Mesenchymal stem cell (in vitro differentiated cells and primary cell): ENCODE measurements at regions not wholly inside any gene's neighbourhood (a gene's known extent, or its start where the extent isn't known, plus 50 kb on each side); places are given as distances from the start of the nearest gene placed in this dataset.

Experiments used
- DNase-seq: peaks from one replicate; pipeline ENCODE4 v3.0.0-alpha.2; 2013
- H2AFZ ChIP-seq: one replicate; pipeline ENCODE4 v1.6.1; 2013; ENCODE audit warnings: low read depth, mild to moderate bottlenecking, control low read depth, inconsistent platforms, low read length, moderate library complexity
- H2AK5ac ChIP-seq: 2 replicates; pipeline ENCODE4 v1.6.1; 2013; ENCODE audit warnings: low read length, moderate library complexity, mild to moderate bottlenecking, inconsistent platforms; ENCODE audit not compliant: severe bottlenecking
- H2BK120ac ChIP-seq: one replicate; pipeline ENCODE4 v1.6.1; 2013; ENCODE audit warnings: low read depth, mild to moderate bottlenecking, inconsistent platforms, low read length, moderate library complexity
- H2BK12ac ChIP-seq, 2 experiments: one replicate each; pipeline ENCODE4 v1.6.1; 2013; ENCODE audit warnings: inconsistent platforms in 2 of 2, low read length in 2 of 2, mild to moderate bottlenecking in 2 of 2, moderate library complexity in 2 of 2, control low read depth in 1 of 2
- H2BK15ac ChIP-seq: one replicate; pipeline ENCODE4 v1.6.1; 2013; ENCODE audit warnings: mild to moderate bottlenecking, low read depth, inconsistent platforms; ENCODE audit not compliant: poor library complexity, severe bottlenecking
- H2BK5ac ChIP-seq: 2 replicates; pipeline ENCODE4 v1.6.1; 2013; ENCODE audit warnings: low read depth, mild to moderate bottlenecking, low read length, control low read depth, inconsistent platforms; ENCODE audit not compliant: poor library complexity, severe bottlenecking
- H3K14ac ChIP-seq, 2 experiments: one replicate each; pipeline ENCODE4 v1.6.1; 2013; ENCODE audit warnings: inconsistent platforms in 2 of 2, low read length in 2 of 2, control low read depth in 1 of 2, mild to moderate bottlenecking in 1 of 2, moderate library complexity in 1 of 2
- H3K18ac ChIP-seq, 2 experiments: one replicate each; pipeline ENCODE4 v1.6.1; 2013; ENCODE audit warnings: inconsistent platforms in 2 of 2, low read length in 2 of 2, control low read depth in 1 of 2, low read depth in 1 of 2, mild to moderate bottlenecking in 1 of 2
- H3K23ac ChIP-seq, 2 experiments: one replicate each; pipeline ENCODE4 v1.6.1; 2013; ENCODE audit warnings: inconsistent platforms in 2 of 2, low read length in 2 of 2, mild to moderate bottlenecking in 2 of 2, moderate library complexity in 2 of 2, control low read depth in 1 of 2
- H3K27ac ChIP-seq: 2 replicates; pipeline ENCODE4 v1.5.1; 2013; ENCODE audit warnings: mild to moderate bottlenecking, moderate library complexity, low read length, control low read depth, inconsistent platforms; ENCODE audit not compliant: poor library complexity, severe bottlenecking
- H3K27me3 ChIP-seq, 2 experiments: 2 replicates each; pipeline versions ENCODE4 v1.6.1 to v1.7.0; 2013; ENCODE audit warnings: low read length in 2 of 2, mild to moderate bottlenecking in 2 of 2, moderate library complexity in 2 of 2, control low read depth in 1 of 2, inconsistent platforms in 1 of 2; ENCODE audit not compliant: control insufficient read depth in 1 of 2, insufficient read depth in 1 of 2
- H3K36me3 ChIP-seq, 2 experiments: 2 replicates each; pipeline versions ENCODE4 v1.6.1 to v1.7.0; 2013; ENCODE audit warnings: low read length in 2 of 2, control low read depth in 1 of 2, inconsistent platforms in 1 of 2, low read depth in 1 of 2, mild to moderate bottlenecking in 1 of 2; ENCODE audit not compliant: insufficient read depth in 2 of 2, control insufficient read depth in 1 of 2
- H3K4ac ChIP-seq, 2 experiments: one replicate each; pipeline ENCODE4 v1.6.1; 2013; ENCODE audit warnings: inconsistent platforms in 2 of 2, low read length in 2 of 2, mild to moderate bottlenecking in 2 of 2, moderate library complexity in 2 of 2, control low read depth in 1 of 2, low read depth in 1 of 2
- H3K4me1 ChIP-seq: 2 replicates; pipeline ENCODE4 v1.6.1; 2013; ENCODE audit warnings: low read depth, low read length, control low read depth; ENCODE audit not compliant: control insufficient read depth, insufficient read depth
- H3K4me2 ChIP-seq: 2 replicates; pipeline ENCODE4 v1.6.1; 2013; ENCODE audit warnings: low read length, mild to moderate bottlenecking, inconsistent platforms; ENCODE audit not compliant: poor library complexity, severe bottlenecking
- H3K4me3 ChIP-seq, 2 experiments: 2 replicates each; pipeline versions ENCODE4 v1.5.1 to v1.7.0; 2013; ENCODE audit warnings: low read length in 2 of 2, mild to moderate bottlenecking in 2 of 2, control low read depth in 1 of 2, low read depth in 1 of 2; ENCODE audit not compliant: insufficient read depth in 1 of 2
- H3K79me1 ChIP-seq: replicated peaks from 2 replicates; pipeline ENCODE4 v1.6.1; 2013; ENCODE audit warnings: mild to moderate bottlenecking, control low read depth, low read length, inconsistent platforms; ENCODE audit not compliant: poor library complexity, severe bottlenecking
- H3K9ac ChIP-seq: 2 replicates; pipeline ENCODE4 v1.7.0; 2013; ENCODE audit warnings: mild to moderate bottlenecking, low read length, moderate library complexity
- H3K9me3 ChIP-seq: 2 replicates; pipeline ENCODE4 v1.7.0; 2013; ENCODE audit warnings: mild to moderate bottlenecking, low read length; ENCODE audit not compliant: control insufficient read depth
- H4K8ac ChIP-seq: one replicate; pipeline ENCODE4 v1.6.1; 2013; ENCODE audit warnings: inconsistent platforms, mild to moderate bottlenecking, low read length, moderate library complexity
- H4K91ac ChIP-seq: one replicate; pipeline ENCODE4 v1.6.1; 2013; ENCODE audit warnings: mild to moderate bottlenecking, low read length, inconsistent platforms
- WGBS: methylation state at CpG from one replicate; pipeline ENCODE4 v1.1.7; 2013; ENCODE audit warnings: mixed read lengths; 5-methylcytosine and 5-hydroxymethylcytosine counted together

- Histone ChIP-seq H2BK5ac (no peak overlapping the region), H4K91ac (no peak overlapping the region), H3K27ac (no peak overlapping the region), H2AK5ac (no peak overlapping the region), H2BK15ac (no peak overlapping the region), H3K18ac (no peak overlapping the region), H3K4me3 (no peak overlapping the region), H3K36me3 (no peaks in the 10 kb centered on the region), H3K23ac (no peak overlapping the region), H3K4me1 (no peaks in the 10 kb centered on the region), H3K4ac (no peak overlapping the region), H2BK12ac (no peak overlapping the region), H2BK120ac (no peak overlapping the region), H3K9me3 (no peaks in the 10 kb centered on the region), H3K9ac (peak overlapping the region; percentile 23), H2AFZ (no peak overlapping the region), H3K14ac (no peak overlapping the region), H3K4me2 (no peak overlapping the region), H3K79me1 (no peaks in the 10 kb centered on the region), H3K27me3 (no peaks in the 10 kb centered on the region), H4K8ac (no peak overlapping the region)
- DNase-seq: no peak
- WGBS: 72% methylated on average over 9 of the region's 11 CpGs
Observed at GRCh38 chr14:97688631-97689336, 891.6 kb downstream of the VRK1 start.

DNA sequence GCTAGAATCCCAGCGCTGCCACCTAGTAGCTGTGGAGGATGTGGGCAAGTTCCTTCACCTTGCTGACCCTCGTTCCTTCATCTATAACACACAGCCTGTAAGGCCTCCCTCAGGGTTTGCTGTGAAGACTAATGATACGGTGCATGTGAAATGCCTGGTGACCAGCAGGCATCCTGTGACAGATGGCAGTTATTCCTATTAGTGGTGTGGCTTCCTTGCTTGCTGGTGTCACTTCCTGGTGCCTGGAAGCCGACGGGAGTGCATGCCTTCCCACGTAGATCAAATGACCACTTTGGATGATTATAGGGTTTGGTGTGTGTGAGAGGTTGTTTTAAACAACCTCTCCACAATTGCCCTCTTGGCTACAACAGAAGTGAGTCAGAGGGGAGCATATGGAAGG is 894.9 kb downstream of the VRK1 start:
- no peak overlapping the region for H4K8ac ChIP-seq
- DNase-seq: no peak
- no peaks in the 10 kb centered on the region for H3K36me3 ChIP-seq
- no peak overlapping the region for H3K4me2 ChIP-seq
- no peak overlapping the region for H2AFZ ChIP-seq
- H3K27me3 ChIP-seq: no peaks in the 10 kb centered on the region
- no peak overlapping the region for H2AK5ac ChIP-seq
- H2BK5ac ChIP-seq: no peak overlapping the region
- no peak overlapping the region for H3K18ac ChIP-seq
- H3K14ac ChIP-seq: no peak overlapping the region
- H3K23ac ChIP-seq: no peak overlapping the region
- H3K4me1 ChIP-seq: no peaks in the 10 kb centered on the region
- no peak overlapping the region for H3K4ac ChIP-seq
- H2BK120ac ChIP-seq: no peak overlapping the region
- no peak overlapping the region for H2BK12ac ChIP-seq
- H3K4me3 ChIP-seq: no peak overlapping the region
- no peak overlapping the region for H4K91ac ChIP-seq
- peaks cover 3% of the 10 kb centered on the region for H3K9me3 ChIP-seq
- H3K9ac ChIP-seq: no peak overlapping the region
- WGBS: 40% methylated on average over 6 of the region's 6 CpGs
- no peak overlapping the region for H2BK15ac ChIP-seq
- no peaks in the 10 kb centered on the region for H3K79me1 ChIP-seq
- no peak overlapping the region for H3K27ac ChIP-seq

DNA sequence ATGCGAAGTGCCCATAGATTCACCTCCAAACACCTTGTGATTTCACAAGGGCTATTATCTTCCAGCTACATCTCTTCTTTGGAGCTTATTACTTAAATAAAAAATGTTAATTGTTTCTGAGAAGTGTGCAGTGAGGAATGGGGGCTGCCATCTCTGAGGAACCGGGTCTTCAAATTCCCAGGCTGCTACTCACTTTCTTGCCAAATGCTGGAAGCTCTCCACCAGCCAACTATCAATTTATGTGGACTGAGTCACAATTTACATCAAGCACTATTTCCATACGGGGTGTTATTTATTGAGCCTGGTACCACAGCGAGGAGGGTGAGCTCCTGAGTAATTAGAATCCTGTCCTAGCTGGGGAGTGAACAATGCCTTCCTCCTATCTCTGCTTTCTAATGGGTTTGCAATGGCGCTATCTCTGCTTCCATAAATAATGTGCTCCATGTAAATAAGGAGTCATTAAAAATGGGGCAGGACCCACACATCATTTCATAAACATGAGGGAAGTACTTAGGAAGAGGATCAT is 898.3 kb downstream of the VRK1 start:
- no peak overlapping the region for H2BK120ac ChIP-seq
- no peaks in the 10 kb centered on the region for H3K4me1 ChIP-seq
- H4K8ac ChIP-seq: no peak overlapping the region
- no peak overlapping the region for H3K4me3 ChIP-seq
- no peak overlapping the region for H2BK15ac ChIP-seq
- DNase-seq: no peak
- no peak overlapping the region for H3K18ac ChIP-seq
- no peak overlapping the region for H3K9ac ChIP-seq
- H3K27me3 ChIP-seq: no peaks in the 10 kb centered on the region
- 88% methylated on average over 4 of the region's 5 CpGs for WGBS
- H3K79me1 ChIP-seq: no peaks in the 10 kb centered on the region
- H2BK5ac ChIP-seq: no peak overlapping the region
- H3K23ac ChIP-seq: no peak overlapping the region
- no peak overlapping the region for H2AK5ac ChIP-seq
- no peak overlapping the region for H4K91ac ChIP-seq
- H3K36me3 ChIP-seq: no peaks in the 10 kb centered on the region
- H3K4ac ChIP-seq: no peak overlapping the region
- no peak overlapping the region for H3K14ac ChIP-seq
- no peak overlapping the region for H2AFZ ChIP-seq
- H2BK12ac ChIP-seq: no peak overlapping the region
- H3K9me3 ChIP-seq: peaks cover 18% of the 10 kb centered on the region
- H3K4me2 ChIP-seq: no peak overlapping the region
- H3K27ac ChIP-seq: no peak overlapping the region

DNA sequence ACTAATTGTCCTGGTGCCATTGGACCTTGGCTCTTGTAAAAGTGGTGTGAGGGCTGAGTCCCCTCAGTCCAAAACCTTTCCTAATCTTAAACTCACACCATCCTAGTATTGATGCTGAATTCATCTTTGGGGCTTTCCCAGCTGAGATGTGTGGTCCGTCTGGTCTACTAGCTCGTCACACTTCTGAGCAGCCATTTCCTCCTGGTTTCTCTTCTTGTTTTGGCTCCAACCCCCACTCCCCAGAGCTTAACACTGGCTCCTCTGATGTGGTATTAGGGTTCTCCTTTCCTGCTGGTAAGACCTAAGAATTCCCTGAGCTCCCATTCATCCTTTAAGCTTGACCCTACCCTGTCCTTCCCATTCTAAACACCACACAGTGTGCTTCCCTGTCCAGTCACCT is 900.6 kb downstream of the VRK1 start:
- Histone ChIP-seq H3K4me2 (no peak overlapping the region), H4K91ac (no peak overlapping the region), H3K27me3 (no peaks in the 10 kb centered on the region), H3K23ac (no peak overlapping the region), H3K27ac (no peak overlapping the region), H3K4me3 (no peak overlapping the region), H2BK5ac (no peak overlapping the region), H3K36me3 (no peaks in the 10 kb centered on the region), H2AK5ac (no peak overlapping the region), H2BK12ac (no peak overlapping the region), H3K18ac (no peak overlapping the region), H2AFZ (no peak overlapping the region), H3K4me1 (no peaks in the 10 kb centered on the region), H2BK15ac (no peak overlapping the region), H3K9me3 (peaks cover 18% of the 10 kb centered on the region), H3K9ac (no peak overlapping the region), H3K4ac (no peak overlapping the region), H4K8ac (no peak overlapping the region), H3K14ac (no peak overlapping the region), H3K79me1 (no peaks in the 10 kb centered on the region), H2BK120ac (no peak overlapping the region)
- no peak for DNase-seq
- 70% methylated on average over 2 of the region's 2 CpGs for WGBS
